Neutrophil (primary cell): ENCODE measurements at regions not wholly inside any gene's neighbourhood (a gene's known extent, or its start where the extent isn't known, plus 50 kb on each side); places are given as distances from the start of the nearest gene placed in this dataset.

ENCODE experiments used
- H3K27ac ChIP-seq: fragments of 200-600 bp; sonication (generic); 2 replicates; pipeline ENCODE4 v1.5.1; 2016; ENCODE audit warnings: mild to moderate bottlenecking, moderate library complexity
- H3K27me3 ChIP-seq: fragments of 200-600 bp; sonication (generic); 2 replicates; pipeline ENCODE4 v1.6.0; 2016; ENCODE audit warnings: mild to moderate bottlenecking
- H3K36me3 ChIP-seq: fragments of 200-600 bp; sonication (generic); 2 replicates; pipeline ENCODE4 v1.5.1; 2017
- H3K4me1 ChIP-seq, 2 experiments: fragments of 200-600 bp in 1 of 2; sonication (generic) in 1 of 2; 1 replicate in 1 of 2; 2 replicates in 1 of 2; pipeline versions ENCODE4 v1.5.1 to v1.6.1; 2013 to 2016; ENCODE audit warnings: low read depth in 1 of 2, low read length in 1 of 2, mild to moderate bottlenecking in 1 of 2, moderate library complexity in 1 of 2; ENCODE audit not compliant: control insufficient read depth in 1 of 2, insufficient read depth in 1 of 2
- H3K4me3 ChIP-seq, 2 experiments: fragments of 200-600 bp in 1 of 2; sonication (generic) in 1 of 2; 1 replicate in 1 of 2; 2 replicates in 1 of 2; pipeline ENCODE4 v1.5.1; 2013 to 2016; ENCODE audit warnings: low read depth in 1 of 2, low read length in 1 of 2, mild to moderate bottlenecking in 1 of 2, moderate library complexity in 1 of 2
- H3K9me3 ChIP-seq: fragments of 200-600 bp; sonication (generic); 2 replicates; pipeline ENCODE4 v1.5.1; 2016
- CTCF ChIP-seq: fragments of 200-600 bp; sonication (generic); IDR thresholded peaks from 2 replicates; pipeline ENCODE4 v1.5.1; 2016; ENCODE audit warnings: antibody characterized with exemption

- Histone ChIP-seq H3K9me3 (no peaks in the 10 kb centered on the region), H3K4me1 (peaks cover 0 to 1% of the 10 kb centered on the region in 2 experiments), H3K27ac (peak overlapping the region; percentile 31), H3K36me3 (peaks cover 3% of the 10 kb centered on the region), H3K4me3 (no peak overlapping the region), H3K27me3 (no peaks in the 10 kb centered on the region)
- no peak for TF ChIP-seq CTCF
These were observed 325.6 kb upstream of the RBMY1B start for GRCh38 chrY:21185419-21186105.

GRCh38 chrY:21192694-21193093 lies 318.4 kb upstream of the RBMY1B start:
- Histone ChIP-seq H3K36me3 (no peaks in the 10 kb centered on the region), H3K4me3 (no peak overlapping the region), H3K9me3 (no peaks in the 10 kb centered on the region), H3K4me1 (peaks cover 0 to 18% of the 10 kb centered on the region in 2 experiments), H3K27me3 (no peaks in the 10 kb centered on the region), H3K27ac (peak overlapping the region; percentile 84)
- no peak for TF ChIP-seq CTCF

GRCh38 chrY:21200246-21200645 lies 310.9 kb upstream of the RBMY1B start:
- no peak for TF ChIP-seq CTCF
- Histone ChIP-seq H3K27ac (no peak overlapping the region), H3K4me1 (peaks cover 0 to 7% of the 10 kb centered on the region in 2 experiments), H3K9me3 (no peaks in the 10 kb centered on the region), H3K27me3 (no peaks in the 10 kb centered on the region), H3K4me3 (no peak overlapping the region), H3K36me3 (no peaks in the 10 kb centered on the region)

- no peaks in the 10 kb centered on the region for H3K36me3 ChIP-seq
- H3K4me1 ChIP-seq, result no peaks in the 10 kb centered on the region
- TF ChIP-seq CTCF, result no peak
- H3K27me3 ChIP-seq, result no peaks in the 10 kb centered on the region
- no peak overlapping the region for H3K4me3 ChIP-seq
- no peak overlapping the region for H3K27ac ChIP-seq
- H3K9me3 ChIP-seq, result no peaks in the 10 kb centered on the region
These were observed 283.3 kb upstream of the RBMY1B start for GRCh38 chrY:21227849-21228248.

- TF ChIP-seq CTCF, result no peak
- Histone ChIP-seq H3K36me3 (no peaks in the 10 kb centered on the region), H3K4me1 (peaks cover 0 to 23% of the 10 kb centered on the region in 2 experiments), H3K27me3 (no peaks in the 10 kb centered on the region), H3K27ac (peak overlapping the region; percentile 94), H3K9me3 (no peaks in the 10 kb centered on the region), H3K4me3 (no peak overlapping the region)
These were observed 270.9 kb upstream of the RBMY1B start for GRCh38 chrY:21240221-21240620.
